OCI-LY1 (cell line): ENCODE measurements at regions not wholly inside any gene's neighbourhood (a gene's known extent, or its start where the extent isn't known, plus 50 kb on each side); places are given as distances from the start of the nearest gene placed in this dataset.

ENCODE experiments used
- H2AFZ ChIP-seq: fragments of 200-600 bp; sonication (generic), shearing (Covaris generic); 2 replicates; pipeline ENCODE4 v1.6.0; 2014; ENCODE audit warnings: antibody characterized with exemption, mild to moderate bottlenecking, low read length
- H3F3A ChIP-seq: fragments of 200-600 bp; sonication (generic), shearing (Covaris generic); 2 replicates; pipeline ENCODE4 v1.6.0; 2014; ENCODE audit warnings: mild to moderate bottlenecking, antibody characterized with exemption, low read length, moderate library complexity; ENCODE audit not compliant: insufficient read depth
- H3K27ac ChIP-seq: fragments of 200-600 bp; sonication (generic); 2 replicates; pipeline ENCODE4 v1.5.1; 2014; ENCODE audit warnings: low read length, mixed run types, mild to moderate bottlenecking, low read depth; ENCODE audit not compliant: poor library complexity, severe bottlenecking
- H3K27me3 ChIP-seq: fragments of 200-600 bp; sonication (generic); 2 replicates; pipeline ENCODE4 v1.6.0; 2014; ENCODE audit warnings: antibody characterized with exemption, mild to moderate bottlenecking, low read length, moderate library complexity; ENCODE audit not compliant: insufficient read depth
- H3K36me3 ChIP-seq: fragments of 200-600 bp; sonication (generic); 2 replicates; pipeline ENCODE4 v1.6.1; 2014; ENCODE audit warnings: mild to moderate bottlenecking, antibody characterized with exemption, low read length, moderate library complexity, mixed read lengths; ENCODE audit not compliant: insufficient read depth
- H3K4me1 ChIP-seq: fragments of 200-600 bp; sonication (generic); 2 replicates; pipeline ENCODE4 v1.5.1; 2014; ENCODE audit warnings: mild to moderate bottlenecking, low read length, moderate library complexity; ENCODE audit not compliant: insufficient read depth, severe bottlenecking
- H3K4me2 ChIP-seq: fragments of 200-600 bp; sonication (generic), shearing (Covaris generic); 2 replicates; pipeline ENCODE4 v1.6.1; 2014; ENCODE audit warnings: low read length
- H3K4me3 ChIP-seq: fragments of 200-600 bp; sonication (generic); 2 replicates; pipeline ENCODE4 v1.5.1; 2014; ENCODE audit warnings: low read length, low read depth, mild to moderate bottlenecking, mixed read lengths; ENCODE audit not compliant: poor library complexity, severe bottlenecking
- H3K79me2 ChIP-seq: fragments of 200-600 bp; shearing (Covaris generic); 2 replicates; pipeline ENCODE4 v1.6.1; 2016; ENCODE audit warnings: mixed run types, low read length, mixed read lengths; ENCODE audit not compliant: insufficient read depth
- H3K9ac ChIP-seq: fragments of 200-600 bp; sonication (generic), shearing (Covaris generic); 2 replicates; pipeline ENCODE4 v1.6.1; 2014; ENCODE audit warnings: mild to moderate bottlenecking, low read length, mixed read lengths
- H3K9me2 ChIP-seq: fragments of 200-600 bp; sonication (generic), shearing (Covaris generic); 2 replicates; pipeline ENCODE4 v1.6.1; 2014; ENCODE audit warnings: low read depth, mild to moderate bottlenecking, low read length, mixed read lengths
- H3K9me3 ChIP-seq: fragments of 200-600 bp; shearing (Covaris generic); 2 replicates; pipeline ENCODE4 v1.6.1; 2014; ENCODE audit warnings: low read length, mixed read lengths
- H4K20me1 ChIP-seq: fragments of 200-600 bp; sonication (generic), shearing (Covaris generic); 2 replicates; pipeline ENCODE4 v1.6.0; 2016; ENCODE audit warnings: mild to moderate bottlenecking, low read length; ENCODE audit not compliant: insufficient read depth
- CTCF ChIP-seq: fragments of 200-600 bp; sonication (generic), shearing (Covaris generic); IDR thresholded peaks from 2 replicates; pipeline ENCODE4 v1.5.1; 2017; ENCODE audit warnings: mild to moderate bottlenecking, antibody characterized with exemption, low read length, moderate library complexity, mixed read lengths
- EZH2 ChIP-seq: fragments of 200-600 bp; sonication (generic), shearing (Covaris generic); IDR thresholded peaks from 2 replicates; pipeline ENCODE4 v1.8.0; 2017; ENCODE audit warnings: borderline replicate concordance, mixed run types, mild to moderate bottlenecking, antibody characterized with exemption, low read length, moderate library complexity, mixed read lengths

GRCh38 chr14:31955936-31956579, 121.0 kb upstream of the ARHGAP5 start:
- Histone ChIP-seq H3F3A (no peaks in the 10 kb centered on the region), H3K4me1 (no peaks in the 10 kb centered on the region), H2AFZ (no peak overlapping the region), H3K9ac (no peak overlapping the region), H3K9me2 (no peaks in the 10 kb centered on the region), H3K27ac (no peak overlapping the region), H3K9me3 (no peaks in the 10 kb centered on the region), H3K4me2 (no peak overlapping the region), H3K36me3 (no peaks in the 10 kb centered on the region), H3K79me2 (no peaks in the 10 kb centered on the region), H3K27me3 (no peaks in the 10 kb centered on the region), H3K4me3 (no peak overlapping the region), H4K20me1 (no peaks in the 10 kb centered on the region)
- TF ChIP-seq EZH2 (no peak), CTCF (no peak)

DNA sequence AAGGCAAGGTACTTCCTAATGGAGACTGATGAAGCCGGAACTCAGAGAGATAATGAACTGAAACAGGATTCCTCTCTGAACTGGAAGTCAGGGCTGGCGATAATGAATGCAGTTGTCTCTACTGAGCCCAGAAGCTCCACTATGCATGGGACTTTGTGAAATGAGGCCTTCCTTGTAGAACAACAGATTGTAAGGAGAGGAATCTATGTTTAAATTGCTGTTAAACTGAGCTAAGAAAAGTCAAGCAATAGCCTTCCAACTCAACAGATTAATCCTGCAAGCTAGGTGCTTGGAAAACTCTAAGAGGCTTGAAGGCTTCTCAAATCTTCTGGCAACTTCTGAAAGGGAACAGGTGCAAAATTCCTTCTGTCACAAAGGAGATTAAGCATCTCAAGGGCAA, 119.5 kb upstream of the ARHGAP5 start:
- Histone ChIP-seq H3K36me3 (no peaks in the 10 kb centered on the region), H2AFZ (no peak overlapping the region), H4K20me1 (no peaks in the 10 kb centered on the region), H3K9me3 (no peaks in the 10 kb centered on the region), H3F3A (no peaks in the 10 kb centered on the region), H3K9me2 (no peaks in the 10 kb centered on the region), H3K4me3 (no peak overlapping the region), H3K27ac (no peak overlapping the region), H3K4me2 (no peak overlapping the region), H3K9ac (no peak overlapping the region), H3K79me2 (no peaks in the 10 kb centered on the region), H3K4me1 (no peaks in the 10 kb centered on the region), H3K27me3 (no peaks in the 10 kb centered on the region)
- TF ChIP-seq CTCF (no peak), EZH2 (no peak)

DNA sequence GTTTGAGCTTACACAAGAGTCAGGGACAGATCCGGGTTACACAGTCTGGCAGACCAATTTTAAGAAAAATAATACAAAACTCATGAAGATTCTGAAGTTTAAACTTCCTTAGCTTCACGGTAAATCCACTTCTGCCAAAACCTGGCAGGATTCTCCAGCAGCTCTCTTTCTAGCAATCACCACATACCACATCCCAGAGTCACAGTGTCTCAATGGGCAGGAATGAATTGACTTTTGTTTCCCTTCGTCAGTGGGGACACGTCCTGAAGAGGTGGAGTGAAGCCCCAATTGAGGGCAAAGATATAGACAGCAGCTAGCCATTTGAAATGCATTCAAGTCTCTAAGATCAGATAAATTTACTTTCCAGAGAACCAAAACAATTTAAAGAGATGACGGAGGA, 117.1 kb upstream of the ARHGAP5 start:
- TF ChIP-seq EZH2 (no peak), CTCF (no peak)
- no peaks in the 10 kb centered on the region for H3K9me2 ChIP-seq
- no peak overlapping the region for H3K27ac ChIP-seq
- H3K36me3 ChIP-seq: no peaks in the 10 kb centered on the region
- no peaks in the 10 kb centered on the region for H4K20me1 ChIP-seq
- H3K9me3 ChIP-seq: no peaks in the 10 kb centered on the region
- H3K4me2 ChIP-seq: no peak overlapping the region
- H3K4me3 ChIP-seq: no peak overlapping the region
- no peaks in the 10 kb centered on the region for H3K79me2 ChIP-seq
- no peak overlapping the region for H3K9ac ChIP-seq
- no peak overlapping the region for H2AFZ ChIP-seq
- no peaks in the 10 kb centered on the region for H3F3A ChIP-seq
- no peaks in the 10 kb centered on the region for H3K27me3 ChIP-seq
- no peaks in the 10 kb centered on the region for H3K4me1 ChIP-seq
